Adrenal gland (tissue), 9 donors: ENCODE measurements at regions not wholly inside any gene's neighbourhood (a gene's known extent, or its start where the extent isn't known, plus 50 kb on each side); places are given as distances from the start of the nearest gene placed in this dataset.

Experiments
- DNase-seq, 7 donors: peaks; one replicate each; pipeline ENCODE4 v3.0.0-alpha.2; 2019 to 2020
- H3K27ac ChIP-seq, 5 donors: fragments of 200-600 bp; sonication (generic) in 4 of 5; 1 replicate in 3 of 5; 2 replicates in 2 of 5; pipeline versions ENCODE4 v1.5.1 to v1.8.0; 2016 to 2020; ENCODE audit warnings: mild to moderate bottlenecking in 1 of 5
- H3K27me3 ChIP-seq: fragments of 200-600 bp; 2 replicates; pipeline ENCODE4 v1.8.0; 2021
- H3K36me3 ChIP-seq, 2 donors: fragments of 200-600 bp; replicated peaks in 1 of 2; 1 replicate in 1 of 2; 2 replicates in 1 of 2; pipeline versions ENCODE4 v1.5.1 to v1.8.0; 2018 to 2022
- H3K4me1 ChIP-seq, 2 donors: fragments of 200-600 bp; replicated peaks in 1 of 2; 1 replicate in 1 of 2; 2 replicates in 1 of 2; pipeline versions ENCODE4 v1.5.1 to v1.8.0; 2018 to 2021
- H3K4me3 ChIP-seq, 4 donors: fragments of 200-600 bp; sonication (generic) in 3 of 4; one replicate each; pipeline ENCODE4 v1.5.1; 2016 to 2018
- H3K9me3 ChIP-seq, 3 donors: fragments of 200-600 bp; sonication (generic) in 1 of 3; replicated peaks in 1 of 3; 1 replicate in 2 of 3; 2 replicates in 1 of 3; pipeline versions ENCODE4 v1.5.1 to v1.8.0; 2016 to 2021
- CTCF ChIP-seq, 6 experiments: fragments of 450-650 bp in 4 of 6; fragments of 200-600 bp in 2 of 6; sonication (generic) in 1 of 6; IDR thresholded peaks; 1 replicate in 5 of 6; 2 replicates in 1 of 6; pipeline versions ENCODE4 v1.5.1 to v1.8.0; 2016 to 2021; ENCODE audit warnings: antibody characterized with exemption in 6 of 6, mild to moderate bottlenecking in 2 of 6, moderate library complexity in 1 of 6
- POLR2A ChIP-seq, 2 donors: fragments of 450-650 bp; IDR thresholded peaks; one replicate each; pipeline ENCODE4 v1.6.1; 2017; ENCODE audit warnings: antibody characterized with exemption in 2 of 2, mild to moderate bottlenecking in 2 of 2, moderate library complexity in 1 of 2
- WGBS, 4 donors: extraction: QIAGEN DNeasy Blood & Tissue Kit in 2 of 4; methylation state at CpG; one replicate each; pipeline versions ENCODE4 v1.1.5 to v1.1.7; 2013 to 2017; 5-methylcytosine and 5-hydroxymethylcytosine counted together
- intact Hi-C, 2 donors: fragments of 100-400 bp; cut with DNase I; formaldehyde crosslinking; loops; one replicate each; pipeline versions ENCODE4 v1.14.1 to v1.15.0; 2022 to 2023
- donor health status: healthy with polysubstance abuse.
- donor health status: Bipolar disorder and iron deficiency.
- donor health status: DM: yes; HTN: yes; CAD: no.
- donor health status: DM: no; HTN: no; CAD: no.
- donor health status: DM: no; HTN: no; CAD: no.

GRCh38 chr3:84772841-84773240 is 185.9 kb upstream of the CADM2 start:
- DNase-seq = no peak
- WGBS, 4 donors = 61 to 69% (median 67%) methylated on average over 1 of the region's 1 CpG
- Histone ChIP-seq H3K4me1 (no peaks in the 10 kb centered on the region), H3K9me3 (no peaks in the 10 kb centered on the region), H3K27ac (no peak overlapping the region), H3K36me3 (no peaks in the 10 kb centered on the region), H3K4me3 (no peak overlapping the region), H3K27me3 (no peaks in the 10 kb centered on the region)
- TF ChIP-seq POLR2A (IDR thresholded peaks at IDR 0.05) = no peak
- peak in 4 of 6 experiments; percentile 14 to 27 (median 20) for TF ChIP-seq CTCF (IDR thresholded peaks at IDR 0.05)
- intact Hi-C loops = no loop called here

GRCh38 chr3:84783281-84783680 is 175.5 kb upstream of the CADM2 start:
- 77 to 81% (median 79%) methylated on average over 1 of the region's 1 CpG for WGBS, 4 donors
- intact Hi-C loops = no loop called here
- Histone ChIP-seq H3K36me3 (no peaks in the 10 kb centered on the region), H3K4me3 (no peak overlapping the region), H3K27me3 (no peaks in the 10 kb centered on the region), H3K9me3 (no peaks in the 10 kb centered on the region), H3K27ac (no peak overlapping the region), H3K4me1 (no peaks in the 10 kb centered on the region)
- TF ChIP-seq POLR2A (IDR thresholded peaks at IDR 0.05) (no peak), CTCF (IDR thresholded peaks at IDR 0.05) (no peak)
- no peak for DNase-seq

- Histone ChIP-seq H3K36me3 (no peaks in the 10 kb centered on the region), H3K27me3 (no peaks in the 10 kb centered on the region), H3K4me3 (no peak overlapping the region), H3K9me3 (peaks cover 0 to 5% (median 0%) of the 10 kb centered on the region in 3 donors), H3K4me1 (no peaks in the 10 kb centered on the region), H3K27ac (no peak overlapping the region)
- 46 to 65% (median 52%) methylated on average over 1 of the region's 1 CpG for WGBS, 4 donors
- TF ChIP-seq POLR2A (IDR thresholded peaks at IDR 0.05) = no peak
- intact Hi-C loops = no loop called here
- DNase-seq = no peak
Measured at GRCh38 chr3:84789961-84790360, 168.8 kb upstream of the CADM2 start.

- no peak for DNase-seq
- TF ChIP-seq CTCF (IDR thresholded peaks at IDR 0.05) = no peak
- no peak for TF ChIP-seq POLR2A (IDR thresholded peaks at IDR 0.05)
- WGBS, 4 donors = 48 to 62% (median 51%) methylated on average over 3 of the region's 3 CpGs
- intact Hi-C loops = no loop called here
- Histone ChIP-seq H3K4me3 (no peak overlapping the region), H3K9me3 (no peaks in the 10 kb centered on the region), H3K27me3 (no peaks in the 10 kb centered on the region), H3K36me3 (no peaks in the 10 kb centered on the region), H3K27ac (no peak overlapping the region), H3K4me1 (no peaks in the 10 kb centered on the region)
Measured at GRCh38 chr3:84806958-84807357, 151.8 kb upstream of the CADM2 start.

GRCh38 chr3:84820126-84820525 is 138.7 kb upstream of the CADM2 start:
- Histone ChIP-seq H3K9me3 (no peaks in the 10 kb centered on the region), H3K4me1 (no peaks in the 10 kb centered on the region), H3K27ac (no peak overlapping the region), H3K36me3 (no peaks in the 10 kb centered on the region), H3K27me3 (no peaks in the 10 kb centered on the region), H3K4me3 (no peak overlapping the region)
- no peak for DNase-seq
- TF ChIP-seq CTCF (IDR thresholded peaks at IDR 0.05) (no peak), POLR2A (IDR thresholded peaks at IDR 0.05) (no peak)
- 43 to 63% (median 54%) methylated on average over 2 of the region's 2 CpGs for WGBS, 4 donors
- intact Hi-C loops = no loop called here
